NCI-H345 treated with DMSO at 0.1 percent for 48 hours (cell line): ENCODE measurements at regions not wholly inside any gene's neighbourhood (a gene's known extent, or its start where the extent isn't known, plus 50 kb on each side); places are given as distances from the start of the nearest gene placed in this dataset.
"Not testable (repeated sequence)": the region's sequence is repeated elsewhere in the genome, so short reads cannot be mapped to it uniquely, and the experiment has no call there.

Experiments used
- DNase-seq: peaks from one replicate; lab custom pipeline; 2025; ENCODE audit not compliant: unreplicated experiment; lab: John Stamatoyannopoulos, UW

DNA sequence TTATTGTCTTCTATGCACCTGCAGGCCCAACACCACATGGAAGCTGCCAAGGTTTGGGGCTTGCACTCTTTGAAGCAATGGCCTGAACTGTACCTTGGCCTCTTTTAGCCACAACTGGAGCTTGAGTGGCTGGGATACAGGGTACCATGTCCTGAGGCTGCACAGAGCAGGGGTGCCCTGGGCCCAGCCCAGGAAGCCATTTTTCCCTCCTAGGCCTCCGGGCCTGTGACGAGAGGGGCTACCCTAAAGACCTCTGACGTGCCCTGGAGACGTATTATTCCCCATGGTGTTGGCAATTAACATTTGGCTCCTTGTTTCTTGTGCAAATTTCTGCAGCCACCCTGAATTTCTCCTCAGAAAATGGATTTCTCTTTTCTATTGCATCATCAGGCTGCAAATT is 519.9 kb upstream of the MAGEB18 start:
- no peak for DNase-seq

DNA sequence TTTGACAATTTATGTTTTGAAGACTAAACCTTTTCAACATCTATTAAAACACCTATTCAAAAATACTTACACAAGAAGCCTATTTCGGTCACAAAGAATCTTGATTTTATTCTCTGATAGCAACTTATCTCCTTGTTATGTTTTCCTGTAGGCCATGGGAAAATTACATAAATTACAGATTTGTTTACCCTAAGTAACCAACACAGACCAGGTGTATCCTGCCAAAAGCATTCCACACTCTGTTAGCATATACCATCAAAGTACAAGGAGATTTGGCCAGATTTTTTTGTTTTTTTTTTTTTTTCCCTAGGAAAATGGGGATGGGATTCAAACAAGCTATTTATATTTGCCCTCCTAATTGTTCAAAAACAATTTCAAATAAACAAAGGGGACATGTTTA is 497.9 kb upstream of the MAGEB18 start:
- DNase-seq: no peak

DNA sequence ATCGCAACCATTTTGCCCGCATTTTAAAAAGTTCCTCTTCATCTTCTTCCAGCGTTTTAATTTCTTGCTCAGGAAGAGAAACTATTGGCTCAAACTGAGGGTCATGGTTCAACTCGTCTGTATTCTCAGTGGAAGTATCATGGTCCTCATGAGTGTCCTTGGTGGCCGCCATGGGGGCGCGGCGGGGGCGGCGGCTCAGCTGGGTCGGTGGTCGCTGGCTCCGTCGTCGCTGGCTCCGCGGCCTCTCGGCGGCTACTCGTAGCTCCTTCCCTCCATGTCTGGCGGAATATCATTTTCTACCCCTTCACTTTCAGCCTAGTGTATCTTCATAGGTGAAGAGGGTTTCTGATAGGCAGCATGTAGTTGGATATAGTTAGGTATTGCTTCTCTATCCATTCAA is 492.0 kb upstream of the MAGEB18 start:
- no peak for DNase-seq

DNA sequence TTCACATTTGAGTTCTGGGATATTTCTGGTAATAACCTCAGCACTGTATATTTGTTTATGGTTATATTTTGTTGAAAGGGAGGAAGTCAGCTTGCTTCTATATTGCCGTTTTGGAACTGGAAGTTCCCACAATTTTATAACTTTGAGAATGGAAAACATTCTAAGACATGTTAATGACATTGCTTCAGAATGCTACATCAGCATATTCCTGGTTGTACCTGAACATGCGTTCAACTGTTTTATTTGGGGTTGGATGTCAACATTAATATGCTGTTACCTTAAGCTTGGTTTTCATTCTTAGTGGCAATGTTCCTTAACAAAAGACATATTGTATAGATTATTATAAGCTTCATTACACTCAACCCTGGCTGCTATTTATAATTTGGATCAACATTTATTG is 489.4 kb upstream of the MAGEB18 start:
- DNase-seq: no peak

DNA sequence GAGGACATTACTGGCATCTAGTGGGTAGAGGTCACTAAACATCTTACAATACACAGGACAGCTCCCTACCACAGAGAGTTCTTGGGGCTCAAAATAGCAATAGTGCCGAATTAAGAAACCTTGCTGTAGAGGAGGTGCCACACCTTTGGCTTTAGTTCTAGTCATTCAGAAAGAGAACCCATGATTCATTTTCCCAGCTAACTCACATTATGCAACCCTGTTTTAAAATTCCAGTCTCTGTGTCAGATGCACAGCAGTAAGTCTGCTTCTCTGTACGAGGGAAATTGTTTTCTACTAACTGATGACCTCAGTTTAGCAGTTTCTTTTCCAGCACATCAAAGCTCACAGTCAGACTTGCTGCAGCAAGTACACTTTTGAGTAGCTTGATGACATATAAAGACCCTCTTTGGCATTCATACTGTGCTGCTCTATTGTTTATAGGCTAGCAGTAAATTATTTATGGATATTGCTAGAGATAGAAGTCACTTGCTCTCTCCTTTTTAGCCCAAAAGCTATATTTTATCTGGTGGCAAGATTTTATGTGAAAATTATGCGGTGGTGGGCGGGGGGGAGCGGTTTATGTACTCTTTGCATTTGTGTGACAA is 487.8 kb upstream of the MAGEB18 start:
- DNase-seq: no peak

DNA sequence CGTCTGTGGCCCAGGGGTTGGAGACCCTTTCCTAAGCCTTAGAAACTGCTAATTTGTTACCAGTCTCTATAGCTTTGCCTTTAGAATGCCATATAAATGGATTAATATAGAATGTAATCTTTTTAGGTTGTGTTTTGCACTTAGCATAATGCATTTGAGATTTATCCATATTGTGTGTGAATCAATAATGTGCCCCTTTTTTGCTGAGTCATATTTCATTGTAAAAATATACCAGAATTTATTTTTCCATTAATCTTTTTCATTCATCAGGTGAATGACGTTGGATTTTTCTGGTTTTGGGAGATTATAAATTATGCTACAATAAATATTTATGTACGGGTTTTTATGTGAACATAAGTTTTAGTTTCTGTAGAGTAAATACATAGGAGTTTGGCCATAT is 478.8 kb upstream of the MAGEB18 start:
- DNase-seq: no peak

DNA sequence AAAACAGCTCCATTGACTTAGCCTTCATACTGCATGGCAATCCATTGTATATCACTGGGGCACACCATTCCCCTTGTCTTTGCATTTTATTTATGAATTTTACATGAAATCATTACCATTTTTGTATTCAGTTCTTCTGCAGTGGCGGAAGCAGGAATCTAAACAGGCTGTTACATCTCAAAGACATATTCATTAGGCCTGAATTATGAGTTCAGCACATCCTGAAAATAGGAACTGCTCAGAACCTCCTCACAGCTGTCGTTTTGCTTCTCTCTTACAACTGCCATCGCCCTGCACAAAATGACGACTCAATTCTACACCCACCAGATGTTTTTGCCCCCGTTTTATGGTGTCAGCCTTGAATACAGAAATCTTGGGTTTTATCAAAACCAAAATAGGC is 474.4 kb upstream of the MAGEB18 start:
- no peak for DNase-seq

DNA sequence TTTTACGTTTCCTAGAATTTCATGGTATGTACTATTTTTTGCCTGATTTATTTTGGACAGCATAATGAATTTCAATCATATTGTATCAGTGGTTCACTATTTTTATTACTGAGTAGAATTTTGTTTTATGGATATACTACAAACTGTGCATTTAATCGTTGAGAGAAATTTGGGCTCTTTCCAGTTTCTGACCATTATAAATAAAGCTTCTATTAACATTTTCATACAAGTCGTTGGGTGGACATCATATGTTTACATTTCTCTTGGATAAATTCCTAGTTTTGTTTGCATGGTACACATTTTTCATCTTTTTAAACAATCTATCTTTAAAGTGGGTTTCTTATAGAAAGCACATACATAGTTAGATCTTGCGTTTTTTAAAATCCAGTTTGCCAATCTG is 472.7 kb upstream of the MAGEB18 start:
- DNase-seq: no peak

DNA sequence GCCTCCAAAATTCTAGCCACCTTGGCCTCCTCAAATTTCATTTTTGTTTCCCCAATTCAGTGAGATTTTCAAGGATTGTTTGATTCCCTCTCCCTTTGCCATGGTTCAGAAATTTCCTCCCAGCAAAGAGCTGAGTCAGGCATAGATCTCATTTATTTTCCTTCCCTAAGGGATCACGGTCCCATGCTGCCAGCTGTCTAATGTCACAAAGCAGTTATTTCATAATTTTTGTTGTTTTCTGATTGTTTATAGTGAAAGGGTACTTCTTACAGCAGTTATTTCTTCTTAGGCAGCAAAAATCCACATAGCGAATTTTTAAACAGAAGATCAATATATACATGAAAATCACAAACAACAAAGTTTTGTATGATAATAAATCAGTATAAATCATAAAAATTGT is 470.5 kb upstream of the MAGEB18 start:
- no peak for DNase-seq

DNA sequence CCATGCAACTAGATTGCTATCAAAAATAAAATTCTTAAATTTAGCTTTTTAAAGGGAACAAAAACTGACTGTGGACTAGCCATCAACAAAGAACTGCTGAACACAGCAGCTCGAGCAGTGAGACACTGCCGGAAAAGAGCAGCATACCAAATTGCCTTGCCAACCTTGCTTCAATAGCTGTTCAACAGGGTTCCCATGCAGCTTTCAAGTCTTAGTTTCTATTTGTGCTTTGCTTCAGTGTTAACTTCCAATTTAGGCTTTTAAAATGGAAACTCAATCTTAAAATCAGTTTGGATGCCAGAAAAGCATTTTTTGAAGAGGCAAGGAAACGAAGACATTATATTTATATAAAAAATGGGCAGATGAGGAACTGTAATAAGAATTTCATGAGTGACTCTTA is 463.4 kb upstream of the MAGEB18 start:
- DNase-seq: no peak

DNA sequence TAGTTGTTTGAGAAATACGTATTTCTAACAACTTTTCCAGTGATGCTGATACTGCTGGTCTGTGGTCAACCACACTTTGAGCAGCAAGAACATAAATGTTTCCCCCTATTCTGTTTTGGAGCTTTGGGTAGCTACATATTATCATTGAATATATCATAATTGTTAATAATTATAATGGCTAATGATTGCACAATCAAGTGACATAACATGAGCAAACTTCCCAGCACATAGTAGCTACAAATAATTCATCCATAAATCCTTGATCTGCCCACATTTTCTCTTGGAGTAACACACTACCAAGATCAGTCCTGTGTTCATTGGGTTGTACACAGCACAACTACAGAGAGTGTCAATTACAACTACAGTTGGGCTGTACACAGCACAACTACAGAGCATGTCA is 436.3 kb upstream of the MAGEB18 start:
- no peak for DNase-seq

DNA sequence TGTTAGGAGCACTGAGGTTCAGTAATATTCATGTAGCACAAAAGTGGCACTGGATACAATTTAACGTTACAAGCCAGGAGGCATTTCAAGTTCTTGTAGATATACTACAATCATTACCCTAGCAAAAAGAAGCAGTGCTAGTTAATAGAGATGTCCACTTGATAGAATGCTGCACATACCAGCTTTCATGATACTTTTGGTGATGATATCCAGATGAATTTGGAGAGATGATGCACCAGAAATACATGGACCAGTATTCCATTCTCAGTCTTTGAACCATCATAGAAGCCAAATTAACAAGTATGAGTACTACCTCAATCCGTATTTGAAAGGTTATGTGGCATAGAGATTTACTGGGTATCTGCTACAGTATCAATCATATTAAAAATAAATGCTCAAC is 421.0 kb upstream of the MAGEB18 start:
- DNase-seq: no peak

DNA sequence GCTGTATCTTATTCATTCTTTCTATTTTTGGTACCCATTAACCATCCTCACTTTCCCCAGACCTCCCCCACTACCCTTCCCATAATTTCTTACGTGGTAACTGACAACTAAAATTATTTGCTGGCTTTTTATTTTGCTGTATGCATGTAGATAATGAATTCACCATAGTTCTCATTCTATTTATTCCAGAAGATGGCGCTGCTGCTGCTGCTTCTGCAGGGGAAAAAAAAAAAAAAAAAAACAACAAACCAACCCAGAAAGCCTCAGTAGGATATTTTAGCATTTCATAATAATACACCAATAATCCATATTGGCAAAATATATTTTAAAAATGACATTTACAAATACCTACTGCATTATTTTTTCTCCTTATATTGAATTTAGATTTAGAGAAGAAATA is 416.6 kb upstream of the MAGEB18 start:
- DNase-seq: no peak

DNA sequence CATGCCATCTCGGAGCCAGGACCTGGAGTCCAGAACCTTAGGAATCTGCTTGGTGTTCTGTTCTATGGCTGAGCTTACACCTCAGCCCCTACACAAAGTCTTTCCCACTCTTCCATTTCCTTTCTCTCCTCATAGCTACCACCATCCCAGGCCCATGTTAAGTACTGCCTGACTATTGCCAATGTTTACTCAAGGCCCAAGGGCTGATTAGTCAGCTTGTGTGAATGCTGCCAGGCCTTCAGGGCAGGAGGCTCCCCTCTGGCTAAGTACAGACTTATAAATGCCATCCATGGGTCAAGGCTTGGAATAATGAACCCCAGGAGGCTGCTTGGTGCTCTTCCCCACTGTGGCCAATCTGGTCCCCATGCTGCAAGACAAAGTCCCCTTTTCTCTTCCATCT is 411.6 kb upstream of the MAGEB18 start:
- DNase-seq: no peak

DNA sequence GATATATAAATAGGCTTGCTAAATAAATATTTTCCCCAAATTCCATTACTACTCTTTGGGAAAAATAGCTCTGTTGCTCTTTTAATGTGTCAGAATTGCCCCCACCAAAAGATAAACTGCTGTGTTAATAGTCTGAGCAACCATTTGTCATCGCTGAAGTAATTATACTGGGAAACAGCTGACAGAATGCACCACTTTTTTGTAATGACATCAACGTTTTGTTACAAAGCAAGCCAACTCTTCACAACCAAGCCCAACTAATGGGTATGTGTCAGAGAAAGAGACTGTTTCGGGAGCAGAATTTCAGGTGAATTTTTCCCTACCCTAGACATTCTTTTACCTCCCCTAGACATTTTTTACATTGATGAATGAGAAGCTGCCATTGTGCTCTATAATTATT is 405.0 kb upstream of the MAGEB18 start:
- DNase-seq: no peak

DNA sequence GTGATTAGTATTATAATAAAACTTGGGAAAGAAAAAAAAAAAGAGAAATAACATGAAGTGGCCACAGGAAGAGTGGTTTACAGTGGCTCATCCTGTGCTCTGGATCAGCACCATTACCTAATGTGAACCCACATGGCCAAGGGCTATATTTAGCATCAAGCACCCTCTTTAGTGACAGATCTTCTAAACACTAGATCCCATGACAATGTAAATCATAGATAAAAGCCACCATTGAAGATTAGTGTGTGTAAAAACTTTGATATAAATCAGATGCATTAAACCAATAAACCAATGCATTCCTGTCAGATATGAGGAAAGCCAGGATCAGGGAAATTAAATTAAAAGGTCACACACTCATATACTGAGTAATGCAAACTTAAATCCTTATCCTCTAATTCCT is 400.6 kb upstream of the MAGEB18 start:
- no peak for DNase-seq

DNA sequence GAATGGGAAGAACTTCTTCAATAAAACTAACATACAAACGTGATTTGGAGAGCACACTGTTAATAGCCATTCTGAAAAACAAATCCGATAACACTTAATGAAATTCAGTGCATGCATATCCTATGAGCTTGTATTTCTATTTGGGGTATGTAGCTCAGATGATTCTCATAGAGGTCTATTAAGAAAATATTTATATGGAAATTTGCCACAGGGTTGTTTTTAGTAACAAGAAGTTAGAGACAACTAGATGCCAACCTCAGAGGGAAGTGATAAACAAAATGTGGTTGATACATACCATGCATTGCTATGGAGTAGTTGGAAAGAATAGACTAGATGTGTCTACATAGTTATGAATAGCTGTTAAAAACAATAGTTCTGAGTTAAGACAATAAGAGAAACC is 395.8 kb upstream of the MAGEB18 start:
- DNase-seq: no peak

DNA sequence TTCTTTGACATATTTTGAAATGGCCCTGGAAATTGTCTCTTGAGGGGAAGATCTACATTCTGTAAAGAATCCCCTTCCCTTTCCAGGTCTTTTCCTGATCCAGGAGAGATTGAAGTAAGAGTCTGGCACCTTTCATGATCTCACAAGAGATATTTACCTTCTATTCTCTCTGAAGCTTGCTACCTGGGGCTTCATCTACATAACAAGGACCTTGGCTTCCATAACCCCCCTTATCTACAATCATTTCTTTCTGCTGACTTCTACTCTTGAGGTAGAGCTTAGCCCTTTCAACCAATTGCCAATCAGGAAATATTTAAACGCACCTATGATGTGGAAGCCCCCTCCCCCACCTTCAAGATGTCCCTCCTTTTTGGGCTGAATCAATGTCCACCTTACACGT is 383.7 kb upstream of the MAGEB18 start:
- no peak for DNase-seq

DNA sequence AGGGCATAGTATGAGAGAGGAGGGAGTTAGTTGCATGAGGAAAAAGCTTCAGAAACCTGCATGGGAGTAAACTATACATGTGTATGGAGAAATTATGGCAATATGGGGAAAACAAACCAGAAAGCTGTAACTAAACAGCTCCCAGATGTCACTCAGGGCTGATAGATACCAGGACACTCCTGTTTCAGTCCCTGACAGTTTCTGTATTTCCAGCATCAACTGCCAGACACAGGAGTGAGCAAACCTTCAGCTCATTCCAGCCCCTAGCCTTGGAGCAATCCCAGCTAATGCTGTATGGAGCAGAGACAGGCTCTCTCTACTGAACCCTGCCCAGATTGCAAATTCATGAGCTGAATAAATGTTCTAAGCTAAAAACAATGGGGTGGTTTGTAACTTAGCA is 382.9 kb upstream of the MAGEB18 start:
- no peak for DNase-seq

DNA sequence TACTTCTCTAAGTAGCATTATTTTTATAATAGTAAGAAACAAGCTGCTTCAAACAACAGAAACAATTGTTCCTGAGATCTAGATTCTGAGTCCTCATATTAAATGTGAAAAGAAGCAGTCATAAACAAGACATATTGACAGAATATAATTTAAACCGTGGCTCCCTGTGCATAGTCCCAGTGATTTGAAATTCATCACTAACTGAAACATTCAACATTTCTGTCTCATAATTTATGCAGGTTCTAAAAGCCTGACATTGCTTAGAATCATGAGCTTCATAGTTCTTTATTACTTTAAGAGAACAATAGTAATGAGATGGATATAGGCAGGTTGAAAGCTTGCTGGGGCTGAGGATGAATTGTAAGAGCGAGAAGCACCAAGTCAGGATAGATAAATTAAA is 375.5 kb upstream of the MAGEB18 start:
- DNase-seq: no peak

DNA sequence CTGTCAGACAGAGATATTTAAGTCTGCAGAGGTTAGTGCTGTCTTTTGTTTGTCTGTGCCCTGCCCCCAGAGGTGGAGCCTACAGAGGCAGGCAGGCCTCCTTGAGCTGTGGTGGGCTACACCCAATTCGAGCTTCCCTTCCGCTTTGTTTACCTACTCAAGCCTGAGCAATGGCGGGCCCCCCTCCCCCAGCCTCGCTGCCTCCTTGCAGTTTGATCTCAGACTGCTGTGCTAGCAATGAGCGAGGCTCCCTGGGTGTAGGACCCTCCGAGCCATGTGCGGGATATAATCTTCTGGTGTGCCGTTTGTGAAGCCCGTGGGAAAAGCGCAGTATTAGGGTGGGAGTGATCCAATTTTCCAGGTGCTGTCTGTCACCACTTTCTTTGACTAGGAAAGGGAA is 366.3 kb upstream of the MAGEB18 start:
- DNase-seq: not testable (repeated sequence)

DNA sequence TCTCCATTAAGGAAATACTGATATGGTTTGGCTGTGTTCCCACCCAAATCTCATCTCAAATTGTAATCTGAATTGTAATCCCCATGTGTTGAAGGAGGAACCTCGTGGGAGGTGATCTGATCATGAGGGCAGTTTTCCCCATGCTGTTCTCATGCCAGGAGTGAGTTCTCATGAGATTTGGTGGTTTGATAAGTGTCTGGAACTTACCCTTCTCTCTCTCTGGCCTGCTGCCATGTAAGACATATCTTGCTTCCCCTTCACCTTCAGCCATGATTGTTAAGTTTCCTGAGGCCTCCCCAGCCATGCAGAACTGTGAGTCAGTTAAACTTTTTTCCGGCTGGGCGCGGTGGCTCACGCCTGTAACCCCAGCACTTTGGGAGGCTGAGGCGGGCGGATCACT is 340.3 kb upstream of the MAGEB18 start:
- not testable (repeated sequence) for DNase-seq

DNA sequence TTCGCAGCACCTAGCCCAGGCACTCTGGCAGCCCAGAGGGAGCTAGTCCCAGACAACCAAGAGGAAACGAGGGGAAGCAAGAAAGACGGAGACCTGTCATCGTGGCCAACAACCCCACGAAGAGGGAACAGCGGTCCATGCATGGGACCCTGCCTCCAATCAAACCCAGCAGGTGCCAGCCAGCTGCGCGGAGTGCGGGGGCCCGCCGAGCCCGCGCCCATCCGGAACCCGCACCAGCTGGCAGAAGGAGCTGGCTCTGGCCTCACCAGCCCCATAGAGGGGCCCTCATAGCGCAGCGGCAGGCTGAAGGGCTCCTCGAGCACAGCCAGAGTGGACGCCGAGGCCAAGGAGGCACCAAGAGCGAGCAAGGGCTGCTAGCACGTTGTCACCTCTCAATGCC is 332.4 kb upstream of the MAGEB18 start:
- no peak for DNase-seq

DNA sequence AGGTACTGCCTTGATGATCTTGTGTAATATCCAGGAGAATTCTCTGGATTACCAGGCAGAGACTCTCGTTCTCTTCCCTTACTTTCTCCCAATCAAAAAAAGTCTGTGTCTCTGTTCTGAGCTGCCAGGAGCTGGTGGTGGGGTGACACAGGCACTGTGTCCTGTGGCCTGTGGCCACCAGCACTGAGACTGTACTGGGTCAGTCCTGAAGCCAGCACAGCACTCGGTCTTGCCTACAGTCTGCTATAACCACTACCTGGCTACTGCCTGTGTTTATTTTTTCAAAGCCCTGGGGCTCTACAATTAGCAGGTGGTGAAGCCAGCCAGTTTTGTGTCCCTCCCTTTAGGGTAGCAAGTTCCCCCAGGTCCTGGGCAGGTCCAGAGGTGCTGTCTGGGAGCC is 331.1 kb upstream of the MAGEB18 start:
- DNase-seq: no peak
